ENCODE measurements at regions not wholly inside any gene's neighbourhood (a gene's known extent, or its start where the extent isn't known, plus 50 kb on each side); places are given as distances from the start of the nearest gene placed in this dataset.

DNA sequence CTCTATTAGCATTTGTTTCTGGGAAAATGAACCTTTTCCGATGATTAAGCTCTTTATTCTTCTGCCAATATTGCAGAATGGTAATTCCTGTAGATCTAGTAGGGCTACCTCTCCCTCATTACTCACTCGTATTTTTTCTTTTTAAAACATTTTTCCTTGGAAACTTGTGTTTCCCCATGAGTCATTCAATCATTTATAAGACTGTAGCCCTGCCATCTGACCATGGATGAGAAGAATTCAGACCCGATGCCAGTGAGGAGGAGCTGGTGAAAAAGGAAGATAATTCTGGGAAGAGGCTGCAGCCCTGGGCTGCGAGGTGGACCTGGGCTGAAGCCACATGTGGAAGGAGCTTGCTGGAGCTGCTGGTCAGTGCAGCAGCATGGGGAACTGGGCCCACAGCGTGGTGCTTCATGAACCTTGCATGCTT lies 242.8 kb downstream of the KLF6 start:
- no peak for DNase-seq (ENCODE audit: low read depth)
- TF ChIP-seq, protein P1, sequence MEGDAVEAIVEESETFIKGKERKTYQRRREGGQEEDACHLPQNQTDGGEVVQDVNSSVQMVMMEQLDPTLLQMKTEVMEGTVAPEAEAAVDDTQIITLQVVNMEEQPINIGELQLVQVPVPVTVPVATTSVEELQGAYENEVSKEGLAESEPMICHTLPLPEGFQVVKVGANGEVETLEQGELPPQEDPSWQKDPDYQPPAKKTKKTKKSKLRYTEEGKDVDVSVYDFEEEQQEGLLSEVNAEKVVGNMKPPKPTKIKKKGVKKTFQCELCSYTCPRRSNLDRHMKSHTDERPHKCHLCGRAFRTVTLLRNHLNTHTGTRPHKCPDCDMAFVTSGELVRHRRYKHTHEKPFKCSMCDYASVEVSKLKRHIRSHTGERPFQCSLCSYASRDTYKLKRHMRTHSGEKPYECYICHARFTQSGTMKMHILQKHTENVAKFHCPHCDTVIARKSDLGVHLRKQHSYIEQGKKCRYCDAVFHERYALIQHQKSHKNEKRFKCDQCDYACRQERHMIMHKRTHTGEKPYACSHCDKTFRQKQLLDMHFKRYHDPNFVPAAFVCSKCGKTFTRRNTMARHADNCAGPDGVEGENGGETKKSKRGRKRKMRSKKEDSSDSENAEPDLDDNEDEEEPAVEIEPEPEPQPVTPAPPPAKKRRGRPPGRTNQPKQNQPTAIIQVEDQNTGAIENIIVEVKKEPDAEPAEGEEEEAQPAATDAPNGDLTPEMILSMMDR (IDR thresholded peaks at IDR 0.05; ENCODE audit: insufficient read depth, low read depth, low read length), result no peak
- no peak overlapping the region for H3K4me3 ChIP-seq (ENCODE audit: low read depth, low read length)

DNA sequence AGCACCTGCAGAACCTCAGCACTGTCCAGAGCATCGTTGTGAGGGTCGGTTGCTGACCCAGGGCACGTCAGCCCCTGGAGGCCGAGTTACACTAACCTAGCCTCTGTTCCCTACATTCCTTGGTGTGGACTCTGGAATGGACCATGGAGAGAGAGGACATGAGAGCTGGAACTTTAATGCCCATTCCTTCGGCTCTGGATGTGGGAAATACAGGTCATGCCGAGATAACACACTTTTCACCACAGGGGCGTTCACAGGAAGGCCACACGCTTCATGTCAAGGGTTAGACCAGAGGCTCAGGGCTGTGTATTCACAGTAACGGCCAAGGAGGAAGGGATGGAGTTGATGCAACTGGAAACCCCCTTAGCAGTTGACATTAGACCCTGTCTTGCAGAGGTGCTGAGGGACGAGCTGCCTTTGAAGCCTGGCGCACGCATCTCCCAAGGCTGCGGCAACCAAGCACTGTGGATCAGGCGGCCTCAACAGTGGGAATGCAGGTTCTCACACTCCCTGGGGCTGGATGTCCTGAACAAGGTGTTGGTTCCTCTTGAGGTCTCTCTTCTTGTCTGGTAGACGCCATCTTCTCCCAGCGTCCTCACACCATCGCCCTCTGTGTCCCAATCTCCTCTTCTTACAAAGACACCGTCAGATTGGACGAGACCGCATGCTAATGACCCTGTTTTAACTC lies 245.2 kb downstream of the KLF6 start:
- H3K4me3 ChIP-seq (ENCODE audit: low read depth, low read length), result no peak overlapping the region
- TF ChIP-seq, protein P1 (IDR thresholded peaks at IDR 0.05; ENCODE audit: insufficient read depth, low read depth, low read length), result no peak
- DNase-seq (ENCODE audit: low read depth), result no peak

DNA sequence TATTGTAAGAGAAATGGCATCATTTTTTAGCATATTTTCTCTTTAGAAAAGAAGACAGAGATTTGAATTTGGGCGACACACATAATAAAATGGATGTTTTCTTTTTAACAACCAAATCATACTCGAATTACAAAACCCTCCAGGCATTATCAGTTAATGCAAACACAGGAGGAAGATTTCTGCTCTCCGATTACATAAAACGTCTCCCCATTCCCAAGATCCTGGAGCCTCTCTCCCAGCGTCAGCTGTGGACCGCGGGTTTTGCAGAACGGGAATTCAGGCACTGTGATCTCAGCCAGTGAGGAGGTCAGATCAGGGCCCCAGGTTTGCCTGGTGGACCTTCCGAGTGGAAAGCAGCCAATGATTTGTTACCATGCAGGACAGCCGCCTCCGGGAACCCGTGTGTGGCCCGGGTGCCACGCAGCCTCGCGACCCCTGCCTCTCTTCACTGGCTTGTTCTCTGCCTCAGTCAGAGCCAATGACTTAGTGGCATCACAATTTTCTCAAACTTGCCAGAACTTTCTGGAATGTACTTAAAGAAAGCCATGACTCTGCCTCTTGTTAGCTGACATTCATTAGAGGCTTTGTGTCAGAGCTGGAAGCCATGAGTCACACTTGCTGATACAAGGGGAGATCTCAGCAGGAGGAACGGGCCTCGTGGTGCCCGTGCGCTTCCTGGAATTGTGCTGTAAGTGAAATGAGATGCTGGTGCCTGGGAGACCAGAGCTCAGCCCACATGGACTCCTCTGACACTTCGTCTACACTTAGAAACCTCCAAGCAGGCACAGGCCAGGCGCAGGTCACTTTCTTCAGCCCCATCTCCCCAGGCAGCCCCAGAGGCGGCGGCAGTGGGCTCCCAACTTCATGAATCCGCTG lies 246.1 kb downstream of the KLF6 start:
- H3K4me3 ChIP-seq (ENCODE audit: low read depth, low read length), result no peak overlapping the region
- TF ChIP-seq, protein P1 (IDR thresholded peaks at IDR 0.05; ENCODE audit: insufficient read depth, low read depth, low read length), result no peak
- peak; percentile 94 for DNase-seq (ENCODE audit: low read depth)

DNA sequence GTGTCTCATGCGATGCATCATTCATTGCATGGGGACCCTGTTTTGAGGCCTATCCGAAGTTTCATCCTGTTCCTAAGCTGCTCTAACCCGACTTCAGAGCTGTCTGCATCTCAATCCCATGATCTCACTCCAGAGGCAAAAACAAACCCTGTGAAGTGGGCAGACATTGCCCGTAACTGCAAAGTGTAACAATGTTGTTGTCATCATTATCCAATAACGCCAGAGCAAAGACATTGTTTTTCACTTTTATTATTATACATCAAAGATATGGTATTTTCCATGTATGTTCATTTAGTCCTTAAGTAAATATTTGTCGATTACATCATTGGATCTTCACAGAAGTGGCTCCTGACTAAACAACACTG lies 246.7 kb downstream of the KLF6 start:
- TF ChIP-seq, protein P1 (IDR thresholded peaks at IDR 0.05; ENCODE audit: insufficient read depth, low read depth, low read length), result no peak
- H3K4me3 ChIP-seq (ENCODE audit: low read depth, low read length), result no peak overlapping the region
- peak; percentile 42 for DNase-seq (ENCODE audit: low read depth)

DNA sequence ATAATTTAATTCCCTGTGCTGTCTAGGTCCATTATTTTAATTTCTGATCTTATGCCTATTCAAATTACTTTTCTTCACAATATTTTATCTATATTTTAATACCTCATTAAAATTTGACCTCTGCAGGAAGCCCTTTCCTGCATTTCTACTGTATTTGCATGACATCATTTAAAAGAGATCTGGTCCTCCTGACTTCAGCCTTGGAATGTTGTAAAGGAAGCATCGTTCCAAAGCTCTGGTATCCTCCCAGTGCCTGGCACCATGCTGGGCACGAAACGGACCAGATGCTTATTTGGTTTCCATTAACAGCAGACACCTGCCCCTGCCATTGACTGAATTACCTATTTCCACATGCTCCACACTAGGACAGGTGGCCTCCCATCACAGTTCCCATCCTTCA lies 247.5 kb downstream of the KLF6 start:
- TF ChIP-seq, protein P1 (IDR thresholded peaks at IDR 0.05; ENCODE audit: insufficient read depth, low read depth, low read length), result no peak
- DNase-seq (ENCODE audit: low read depth), result no peak
- no peak overlapping the region for H3K4me3 ChIP-seq (ENCODE audit: low read depth, low read length)

DNA sequence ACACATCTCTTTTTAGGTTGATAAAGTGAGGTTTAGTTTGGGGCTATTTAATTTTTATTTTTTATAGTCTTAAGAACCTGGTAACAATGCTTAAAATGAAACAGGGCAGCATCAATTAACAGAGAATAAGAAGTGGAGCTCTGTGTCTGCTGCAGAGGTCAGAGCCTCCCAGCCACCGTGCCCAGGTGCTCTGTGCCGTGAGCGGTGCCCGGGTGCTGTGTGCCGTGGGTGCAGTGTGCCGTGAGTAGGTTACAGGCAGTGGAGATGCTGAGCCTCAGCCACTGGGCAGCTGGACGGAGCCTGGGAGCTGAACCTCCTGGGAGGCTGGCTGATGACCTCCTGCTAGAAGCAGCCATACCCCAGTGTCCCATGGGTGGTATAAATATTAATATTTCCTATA lies 250.0 kb downstream of the KLF6 start:
- no peak for DNase-seq (ENCODE audit: low read depth)
- H3K4me3 ChIP-seq (ENCODE audit: low read depth, low read length), result no peak overlapping the region
- TF ChIP-seq, protein P1 (IDR thresholded peaks at IDR 0.05; ENCODE audit: insufficient read depth, low read depth, low read length), result no peak

All from fibroblast of villous mesenchyme (primary cell).